ENCODE measurements at regions not wholly inside any gene's neighbourhood (a gene's known extent, or its start where the extent isn't known, plus 50 kb on each side); places are given as distances from the start of the nearest gene placed in this dataset.
"Not testable (repeated sequence)": the region's sequence is repeated elsewhere in the genome, so short reads cannot be mapped to it uniquely, and the experiment has no call there.

DNA sequence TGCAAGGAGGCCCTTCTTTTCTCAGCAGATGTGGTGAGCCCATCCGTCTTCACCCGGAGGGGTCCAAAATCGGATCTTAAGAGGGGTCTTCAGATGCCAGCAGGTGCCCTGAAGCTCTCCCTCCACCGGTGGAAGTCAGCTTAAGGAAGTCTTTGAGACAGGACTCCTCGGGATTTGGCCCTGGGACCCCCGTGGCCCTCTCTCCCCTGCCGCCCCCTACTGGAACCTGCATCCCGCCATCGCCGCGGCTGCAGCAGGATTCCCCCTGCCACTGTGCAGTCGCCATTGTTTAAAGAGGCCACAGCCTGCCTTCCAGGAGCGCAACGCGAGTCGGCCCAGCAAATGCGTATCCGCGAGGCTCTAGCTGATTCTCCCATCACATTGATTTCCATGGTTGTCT lies 292.5 kb upstream of the ZNF337 start:
- DNase-seq (ENCODE audit: low read depth) = no peak

DNA sequence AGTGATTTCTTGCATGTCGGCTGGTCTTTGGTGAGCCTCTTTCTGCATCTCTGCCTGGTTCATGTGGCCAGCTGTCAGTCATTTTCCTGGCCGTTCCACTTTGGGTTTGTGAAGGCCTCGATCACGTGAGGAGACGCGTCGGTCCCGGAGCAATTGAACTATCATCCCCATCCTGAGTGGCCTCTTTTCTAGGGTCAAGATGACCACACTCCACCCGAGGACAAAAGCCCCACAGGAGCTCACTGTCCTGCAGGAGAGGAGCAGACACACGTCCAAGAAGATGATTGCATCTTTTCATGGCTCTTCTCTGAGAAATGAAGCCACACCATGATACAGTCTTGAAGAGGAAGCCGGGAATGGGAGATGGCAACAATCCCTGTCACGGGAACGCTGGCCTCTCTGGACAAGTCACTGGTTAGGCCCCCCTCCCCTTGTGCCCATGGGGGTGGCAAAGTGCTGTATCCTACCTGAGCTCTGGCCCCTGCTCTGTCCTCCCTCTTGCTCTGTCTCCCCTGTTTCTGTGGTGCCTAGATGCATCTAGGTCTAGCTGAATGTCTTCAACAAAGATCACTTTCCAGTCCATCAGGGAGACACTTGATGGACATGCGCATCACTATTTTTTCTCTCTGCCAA lies 291.4 kb upstream of the ZNF337 start:
- DNase-seq (ENCODE audit: low read depth) = not testable (repeated sequence)

DNA sequence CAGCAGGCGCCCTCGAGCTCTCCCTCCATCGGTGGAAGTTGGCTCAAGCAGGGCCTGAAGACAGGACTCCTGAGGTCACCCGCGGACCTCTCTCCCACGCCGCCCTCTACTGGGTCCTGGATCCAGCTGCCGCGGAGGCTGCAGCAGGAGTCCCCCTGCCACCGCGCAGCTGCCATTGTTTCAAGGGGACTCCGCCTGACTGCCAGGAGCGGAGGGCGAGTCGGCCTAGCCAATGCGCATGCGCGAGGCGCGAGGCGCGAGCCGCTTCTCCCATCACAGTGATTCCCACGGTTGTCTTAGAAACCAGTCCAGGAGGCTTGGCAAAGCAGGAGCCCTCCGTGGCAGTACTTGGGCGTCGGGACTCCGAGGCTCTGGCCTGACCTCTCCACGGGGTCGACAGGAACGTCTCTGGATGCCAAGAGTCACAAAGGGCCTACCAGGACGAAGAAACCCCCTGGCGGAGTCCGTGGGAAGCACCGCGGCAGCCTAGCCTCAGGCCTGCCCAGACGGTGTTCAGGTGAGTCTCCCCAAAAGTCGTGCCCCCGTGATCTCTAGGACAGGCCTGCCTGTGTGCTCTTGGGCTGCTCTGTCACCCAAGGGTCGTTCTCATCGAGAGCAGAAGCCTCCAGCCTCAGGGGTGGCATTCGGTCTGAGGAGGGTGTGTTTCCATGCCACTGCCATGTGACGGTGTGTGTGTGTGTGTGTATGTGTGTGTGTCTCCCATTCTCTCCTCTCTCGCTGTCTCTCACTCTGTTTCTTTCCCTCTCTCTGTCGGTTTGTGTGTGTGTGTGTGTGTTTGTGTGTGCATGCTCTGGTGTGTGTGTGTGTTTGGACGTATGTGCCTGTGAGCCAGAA lies 290.6 kb upstream of the ZNF337 start:
- no peak for DNase-seq (ENCODE audit: low read depth)

DNA sequence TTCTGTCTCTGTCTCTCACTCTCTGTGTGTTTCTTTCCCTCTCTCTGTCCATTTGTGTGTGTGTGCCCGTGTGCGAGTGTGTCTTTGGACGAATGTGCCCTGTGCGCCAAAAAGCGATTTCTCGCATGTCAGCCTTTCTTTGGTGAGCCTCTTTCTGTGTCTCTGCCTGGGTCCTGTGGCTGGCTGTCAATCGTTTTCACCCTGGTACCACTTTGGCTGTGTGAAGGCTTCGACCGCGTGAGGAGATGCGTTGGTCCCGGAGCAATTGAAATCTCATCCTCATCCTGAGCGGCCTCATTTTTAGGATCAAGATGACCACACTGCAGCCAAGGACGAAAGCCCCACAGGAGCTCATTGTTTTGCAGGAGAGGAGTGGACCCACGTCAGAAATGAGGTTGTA lies 288.9 kb upstream of the ZNF337 start:
- DNase-seq (ENCODE audit: low read depth) = no peak

DNA sequence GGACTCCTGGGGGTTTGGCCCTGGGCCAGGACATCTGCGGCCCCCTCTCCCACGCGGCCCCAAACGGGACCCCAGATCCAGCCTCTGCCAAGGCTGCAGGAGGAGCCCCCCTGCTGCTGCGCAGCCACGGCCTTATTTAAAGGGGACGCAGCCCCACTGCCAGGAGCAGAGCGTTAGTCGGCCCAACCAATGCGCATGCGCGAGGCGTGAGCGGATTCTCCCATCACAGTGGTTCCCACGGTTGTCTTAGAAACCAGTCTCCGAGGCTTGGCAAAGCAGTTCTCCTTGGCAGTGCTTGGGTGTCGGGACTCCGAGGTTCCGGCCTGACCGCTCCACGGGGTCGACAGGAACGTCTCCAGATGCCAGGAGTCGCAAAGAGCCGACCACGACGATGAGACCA lies 288.3 kb upstream of the ZNF337 start:
- DNase-seq (ENCODE audit: low read depth) = no peak

DNA sequence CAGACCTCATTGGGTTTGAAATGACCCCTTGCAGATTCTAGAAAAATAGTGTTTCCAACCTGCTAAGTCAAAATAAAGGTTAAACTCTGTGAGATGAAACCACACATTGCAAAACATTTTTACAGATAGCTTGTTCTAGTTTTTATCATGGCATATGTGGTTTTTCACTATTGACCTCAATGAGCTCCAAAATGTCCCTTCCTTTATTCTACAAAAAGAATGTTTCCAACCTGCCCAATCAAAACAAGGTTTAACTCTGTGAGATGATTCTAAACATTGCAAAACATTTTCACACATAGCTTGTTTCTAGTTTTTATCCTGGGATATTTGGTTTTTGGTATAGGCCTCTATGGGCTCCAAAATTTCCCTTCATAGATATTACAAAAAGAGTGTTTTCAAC lies 286.0 kb upstream of the ZNF337 start:
- not testable (repeated sequence) for DNase-seq (ENCODE audit: low read depth)

DNA sequence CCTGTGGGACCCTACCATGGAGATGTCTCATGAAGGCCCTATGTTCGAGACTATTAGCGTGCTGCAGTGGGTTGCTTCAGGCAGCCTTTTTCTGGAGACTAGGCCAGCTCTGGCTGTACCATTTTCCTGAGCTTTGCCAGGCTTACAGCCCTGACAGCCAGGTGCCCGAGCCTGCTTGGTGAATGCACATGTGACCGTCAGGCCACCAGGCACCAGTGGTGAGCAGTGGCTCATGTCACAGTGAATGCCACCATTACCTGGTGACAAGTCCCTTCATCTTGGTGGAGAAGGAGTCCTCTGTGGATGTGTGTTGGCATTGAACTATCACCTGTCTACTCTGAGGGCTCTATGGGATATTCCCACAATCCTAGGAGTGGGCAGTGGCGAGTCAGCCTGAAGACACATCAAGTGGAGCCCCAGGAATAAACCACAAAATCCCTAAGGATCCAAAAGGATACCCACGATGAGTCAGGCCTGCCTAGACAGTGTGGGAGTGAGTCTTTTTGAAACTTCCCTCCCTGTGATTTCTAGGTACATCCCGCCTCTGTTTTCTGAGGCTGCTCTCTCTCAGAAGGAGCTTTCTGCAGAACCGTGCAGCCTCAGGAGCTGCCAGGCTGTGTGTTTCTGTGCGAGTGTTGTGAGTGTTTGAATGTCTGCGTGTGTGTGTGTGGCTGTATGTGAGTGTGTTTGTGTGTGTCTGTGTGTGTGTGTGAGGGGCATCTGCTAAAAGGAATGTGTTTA lies 282.0 kb upstream of the ZNF337 start:
- peak; percentile 42 for DNase-seq (ENCODE audit: low read depth)

DNA sequence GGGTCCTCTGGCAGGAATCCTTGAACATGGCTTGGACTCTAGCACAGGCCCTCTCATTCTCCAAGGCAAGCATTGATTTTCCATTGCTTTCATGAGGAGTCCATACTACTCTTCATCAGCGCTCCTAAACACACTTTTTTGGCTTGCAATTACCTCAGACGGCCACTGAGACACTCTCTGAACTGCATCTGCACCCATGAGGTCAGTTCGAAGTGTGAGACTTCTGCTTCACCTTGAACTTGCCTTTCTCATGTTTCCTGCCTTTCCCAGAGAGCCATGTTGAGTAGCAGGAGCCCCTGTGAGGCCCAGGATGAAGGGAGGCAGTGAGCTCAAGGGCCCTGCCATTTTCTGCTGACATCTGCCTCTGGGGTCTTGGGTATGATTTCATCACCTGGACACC lies 279.2 kb upstream of the ZNF337 start:
- not testable (repeated sequence) for DNase-seq (ENCODE audit: low read depth)

DNA sequence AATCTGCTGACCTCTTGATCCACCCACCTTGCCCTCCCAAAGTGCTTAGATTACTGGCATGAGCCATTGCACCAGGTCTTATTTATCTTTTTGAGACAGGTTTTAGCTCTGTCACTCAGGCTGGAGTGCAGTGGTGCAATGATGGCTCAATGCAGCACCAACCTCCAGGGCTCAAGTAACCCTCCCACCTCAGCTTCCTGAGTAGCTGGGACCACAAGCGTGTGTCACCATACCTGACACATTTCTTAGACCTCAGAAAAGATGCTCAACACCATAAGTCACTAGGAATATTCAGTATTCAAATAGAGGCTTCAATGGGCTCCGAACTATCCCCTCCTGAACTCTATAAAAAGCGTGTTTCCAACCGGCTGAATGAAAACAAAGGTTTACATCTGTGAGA lies 268.6 kb upstream of the ZNF337 start:
- not testable (repeated sequence) for DNase-seq (ENCODE audit: low read depth)

DNA sequence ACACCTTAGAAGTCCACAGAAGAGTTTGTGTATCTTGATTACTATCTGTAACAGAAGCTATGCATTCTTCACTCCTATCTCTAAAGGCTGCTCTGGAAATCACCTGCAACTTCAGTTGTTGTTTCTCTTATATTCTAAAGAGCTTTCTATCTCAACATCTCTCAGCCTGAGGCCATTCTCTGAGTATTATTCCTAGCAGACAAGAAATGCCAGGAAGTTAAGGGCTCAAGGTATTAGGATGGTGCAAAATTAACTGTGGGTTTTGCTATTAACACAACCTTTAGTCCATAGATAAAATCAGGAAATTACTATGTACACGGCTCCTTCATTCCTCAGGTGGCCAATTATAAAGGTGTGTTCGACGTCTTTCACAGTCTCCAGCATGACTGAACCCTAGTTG lies 257.2 kb upstream of the ZNF337 start:
- not testable (repeated sequence) for DNase-seq (ENCODE audit: low read depth)

DNA sequence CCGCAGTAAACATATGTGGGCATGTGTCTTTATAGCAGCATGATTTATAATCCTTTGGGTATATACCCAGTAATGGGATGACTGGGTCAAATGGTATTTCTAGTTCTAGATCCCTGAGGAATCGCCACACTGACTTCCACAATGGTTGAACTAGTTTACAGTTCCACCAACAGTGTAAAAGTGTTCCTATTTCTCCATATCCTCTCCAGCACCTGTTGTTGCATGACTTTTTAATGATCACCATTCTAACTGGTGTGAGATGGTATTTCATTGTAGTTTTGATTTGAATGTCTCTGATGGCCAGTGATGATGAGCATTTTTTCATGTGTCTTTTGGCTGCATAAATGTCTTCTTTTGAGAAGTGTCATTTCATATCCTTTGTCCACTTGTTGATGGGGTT lies 238.6 kb upstream of the ZNF337 start:
- DNase-seq (ENCODE audit: low read depth) = not testable (repeated sequence)

DNA sequence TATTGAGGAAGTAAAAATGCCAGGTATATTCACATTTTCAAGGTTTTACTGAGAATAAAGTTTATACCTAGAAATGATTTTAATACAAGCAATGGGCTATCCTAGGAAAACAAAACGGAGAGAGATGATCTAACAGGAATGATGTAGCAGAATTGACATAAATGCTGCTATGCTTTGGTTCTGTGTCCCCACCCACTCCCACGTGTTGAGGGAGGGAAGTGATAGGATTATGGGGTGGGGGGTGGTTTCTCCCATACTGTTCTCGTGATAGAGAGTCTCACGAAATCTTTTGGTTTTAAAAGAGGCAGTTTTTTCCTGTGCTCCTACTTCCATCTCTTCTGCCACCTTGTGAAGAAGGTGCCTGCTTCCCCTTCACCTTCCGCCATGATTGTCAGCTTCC lies 236.2 kb upstream of the ZNF337 start:
- DNase-seq (ENCODE audit: low read depth) = not testable (repeated sequence)

DNA sequence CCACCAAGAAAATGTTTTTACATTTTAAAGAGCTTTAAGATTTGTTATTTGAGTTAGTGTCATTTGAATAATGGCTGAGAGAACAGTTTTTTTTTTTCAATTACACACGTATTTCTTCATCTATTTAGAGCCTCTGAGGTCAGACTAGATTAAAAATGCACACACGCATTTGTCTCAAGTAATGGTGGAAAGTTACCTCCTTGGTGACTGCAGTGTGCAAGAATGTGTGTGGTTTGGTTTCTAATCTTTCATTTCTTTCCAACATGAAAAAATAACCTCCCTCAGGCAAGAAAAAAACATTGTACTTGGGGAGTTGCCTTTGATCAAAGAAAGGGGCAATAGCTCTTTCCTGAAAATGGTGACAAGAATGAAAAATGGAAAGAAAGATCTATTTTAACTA lies 235.5 kb upstream of the ZNF337 start:
- peak; percentile 70 for DNase-seq (ENCODE audit: low read depth)

DNA sequence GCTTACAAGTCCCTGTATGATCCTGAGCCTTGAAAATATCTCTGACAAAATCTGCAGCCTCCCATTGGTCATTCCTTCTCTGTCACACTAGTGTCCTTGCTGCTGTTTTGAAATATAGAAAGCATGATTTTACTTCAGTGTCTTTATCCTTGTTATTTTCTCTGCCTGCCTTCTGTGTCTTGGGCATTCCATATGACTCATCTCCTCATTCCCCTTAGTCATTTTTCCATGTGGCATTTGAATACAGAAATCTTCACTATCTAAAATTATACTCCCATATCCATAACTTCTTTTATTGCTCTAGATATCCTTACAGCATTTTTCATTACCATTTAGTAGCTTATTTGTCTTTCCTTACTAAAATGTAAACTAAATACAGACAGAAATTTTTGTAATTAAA lies 205.7 kb upstream of the ZNF337 start:
- DNase-seq (ENCODE audit: low read depth) = peak; percentile 71

DNA sequence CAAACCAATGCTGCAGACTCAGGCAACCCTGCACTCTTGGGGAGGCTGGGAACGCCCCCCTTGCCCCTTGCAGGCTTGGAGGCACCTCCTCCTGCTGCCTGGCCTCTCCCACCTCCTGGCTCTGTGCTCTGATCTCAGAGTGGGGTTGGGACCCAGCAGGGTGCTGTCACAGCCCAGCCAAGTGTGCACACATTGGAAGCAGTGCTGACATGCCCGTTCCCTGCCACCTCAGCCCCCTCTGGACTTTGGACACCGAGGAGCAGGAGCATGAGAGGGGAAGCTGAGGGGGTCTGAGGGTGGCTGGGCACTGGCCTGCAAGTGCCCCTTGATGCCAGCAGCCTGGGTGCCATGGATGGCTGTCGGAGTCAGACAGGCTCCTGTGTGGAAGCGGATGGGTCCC lies 202.0 kb upstream of the ZNF337 start:
- not testable (repeated sequence) for DNase-seq (ENCODE audit: low read depth)

DNA sequence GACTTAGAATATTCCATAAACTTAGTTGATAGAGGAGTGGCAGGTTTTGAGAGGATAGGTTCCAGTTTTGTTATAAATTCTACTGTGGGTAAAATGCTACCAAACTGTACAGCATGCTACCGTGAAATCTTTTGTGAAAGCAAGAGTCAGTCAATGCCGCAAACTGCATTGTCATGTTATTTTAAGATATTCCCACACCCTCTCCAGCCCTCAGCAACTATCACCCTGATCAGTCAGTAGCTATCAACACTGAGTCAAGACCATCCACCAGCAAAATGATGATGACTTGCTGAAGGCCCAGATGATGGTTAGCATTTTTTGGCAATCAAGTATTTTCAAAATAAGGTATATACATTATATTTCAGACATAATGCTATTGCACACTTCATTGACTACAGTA lies 182.4 kb upstream of the ZNF337 start:
- DNase-seq (ENCODE audit: low read depth) = not testable (repeated sequence)

DNA sequence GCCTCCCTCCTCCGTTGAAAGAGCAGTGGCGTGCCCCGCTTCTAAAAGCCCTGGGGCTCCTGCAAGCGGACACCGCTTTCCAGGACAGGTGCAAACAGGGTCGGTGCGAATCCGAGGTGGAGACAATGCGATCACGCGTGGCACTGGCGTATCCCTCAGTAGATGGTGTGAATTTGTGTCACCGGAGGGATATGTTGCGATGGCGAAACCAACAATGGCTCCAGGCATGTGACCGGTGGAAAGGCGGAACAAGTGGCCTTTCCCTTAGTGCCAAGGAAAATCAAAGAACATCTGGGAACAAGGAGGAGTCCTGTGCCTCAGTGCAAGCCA lies 172.0 kb upstream of the ZNF337 start:
- DNase-seq (ENCODE audit: low read depth) = not testable (repeated sequence)

DNA sequence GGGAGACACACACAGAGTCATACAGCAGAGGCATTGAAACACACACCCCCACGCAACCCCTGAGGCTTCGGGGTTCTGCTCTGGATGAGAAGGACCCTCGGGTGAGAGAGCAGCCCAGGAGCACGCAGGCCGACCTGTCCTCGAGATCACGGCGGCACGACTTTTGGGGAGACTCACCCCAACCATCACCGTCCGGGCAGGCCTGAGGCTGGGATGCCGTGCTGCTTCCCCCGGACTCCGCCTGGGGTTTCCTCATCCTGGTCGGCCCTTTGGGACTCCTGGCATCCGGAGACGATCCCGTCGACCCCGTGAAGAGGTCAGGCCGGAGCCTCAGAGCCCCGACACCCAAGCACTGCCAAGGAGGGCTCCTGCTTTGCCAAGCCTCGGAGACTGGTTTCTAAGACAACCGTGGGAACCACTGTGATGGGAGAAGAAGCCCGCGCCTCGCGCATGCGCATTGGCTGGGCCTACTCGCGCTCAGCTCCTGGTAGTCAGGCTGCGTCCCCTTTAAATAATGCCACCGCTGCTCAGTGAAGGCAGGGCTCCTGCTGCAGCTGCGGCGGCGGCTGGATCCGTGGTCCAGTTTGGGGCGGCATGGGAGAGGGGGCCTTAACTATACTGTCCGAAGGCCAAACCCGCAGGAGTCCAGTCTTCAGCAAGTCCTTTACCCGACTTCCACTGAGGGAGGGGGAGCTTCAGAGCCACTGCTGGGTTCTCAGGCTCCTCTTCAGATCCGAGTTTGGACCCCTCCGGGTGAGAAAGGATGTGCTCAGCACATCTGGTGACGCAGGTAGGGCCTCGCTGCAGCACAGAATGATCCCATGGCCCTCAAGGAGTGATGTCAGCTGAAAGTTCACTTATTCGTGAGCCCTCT lies 171.4 kb upstream of the ZNF337 start:
- DNase-seq (ENCODE audit: low read depth) = peak; percentile 74

DNA sequence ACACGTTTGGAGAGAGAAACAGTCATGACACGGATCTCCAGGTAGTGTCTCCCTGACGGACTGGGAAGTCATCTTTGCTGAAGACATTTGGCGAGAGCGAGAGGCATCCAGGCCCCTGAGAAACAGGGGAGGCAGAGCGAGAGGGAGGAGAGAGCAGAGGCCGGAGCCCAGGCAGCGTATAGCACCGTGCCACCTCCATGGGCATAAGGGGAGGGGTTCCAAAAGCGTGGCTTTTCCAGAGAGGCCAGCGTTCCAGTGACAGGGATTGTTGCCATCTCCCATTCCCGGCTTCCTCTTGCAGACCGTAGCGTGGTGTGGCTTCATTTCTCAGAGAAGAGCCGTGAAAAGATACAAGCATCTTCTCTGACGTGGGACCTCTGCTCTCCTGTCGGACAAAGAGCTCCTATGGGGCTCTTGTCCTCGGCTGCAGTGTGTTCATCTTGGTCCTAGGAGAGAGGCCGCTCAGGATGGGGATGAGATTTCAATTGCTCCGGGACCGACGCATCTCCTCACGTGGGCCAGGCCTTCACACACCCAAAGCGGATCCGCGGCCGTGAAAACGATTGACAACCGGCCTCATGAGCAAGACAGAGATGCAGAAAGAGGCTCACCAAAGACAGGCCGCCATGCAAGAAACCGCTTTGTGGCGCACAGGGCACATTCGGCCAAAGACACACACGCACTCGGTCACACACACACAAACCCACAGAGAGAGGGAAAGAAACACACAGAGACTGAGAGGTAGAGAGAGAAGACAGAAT lies 170.5 kb upstream of the ZNF337 start:
- not testable (repeated sequence) for DNase-seq (ENCODE audit: low read depth)

DNA sequence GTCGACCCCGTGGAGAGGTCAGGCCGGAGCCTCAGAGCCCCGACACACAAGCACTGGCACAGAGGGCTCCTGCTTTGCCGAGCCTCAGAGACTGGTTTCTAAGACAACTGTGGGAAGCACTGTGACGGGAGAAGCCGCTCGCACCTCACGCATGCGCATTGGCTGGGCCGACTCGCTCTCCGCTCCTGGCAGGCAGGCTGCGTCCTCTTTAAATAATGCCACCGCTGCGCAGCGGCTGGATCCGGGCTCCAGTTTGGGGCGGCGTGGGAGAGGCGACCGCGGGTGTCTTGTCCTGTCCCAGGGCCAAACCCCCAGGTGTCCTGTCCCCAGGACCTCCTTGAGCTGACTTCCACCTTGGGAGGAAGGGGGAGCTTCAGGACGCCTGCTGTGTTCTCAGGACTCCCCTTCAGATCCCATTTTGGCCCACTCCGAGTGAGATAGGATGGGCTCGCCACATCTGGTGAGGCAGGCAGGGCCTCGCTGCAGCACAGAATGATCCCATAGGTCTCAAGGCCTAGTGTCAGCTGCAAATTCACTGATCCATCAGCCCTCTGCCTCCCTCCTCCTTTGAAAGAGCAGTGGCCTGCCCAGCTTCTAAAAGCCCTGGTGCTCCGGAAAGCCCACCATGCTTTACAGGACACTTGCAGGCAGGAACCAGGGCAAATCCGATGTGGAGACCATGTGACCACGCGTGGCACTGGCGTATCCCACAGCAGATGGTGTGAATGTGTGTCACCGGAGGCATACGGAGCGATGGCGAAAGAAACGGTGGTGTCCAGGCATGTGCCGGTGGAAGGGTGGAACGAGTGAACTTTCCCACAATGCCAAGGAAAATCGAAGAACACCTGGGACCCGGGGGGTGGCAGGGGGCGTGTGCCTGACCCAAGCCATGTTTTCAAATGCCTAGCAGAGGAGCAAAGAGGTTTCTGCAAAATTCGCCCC lies 169.3 kb upstream of the ZNF337 start:
- peak; percentile 55 for DNase-seq (ENCODE audit: low read depth)

Measured in LHCN-M2 (cell line).